GM21717 (cell line): ENCODE measurements at regions not wholly inside any gene's neighbourhood (a gene's known extent, or its start where the extent isn't known, plus 50 kb on each side); places are given as distances from the start of the nearest gene placed in this dataset.
"Not testable (repeated sequence)": the region's sequence is repeated elsewhere in the genome, so short reads cannot be mapped to it uniquely, and the experiment has no call there.

Experiments used
- ATAC-seq: cut with Tn5 transposase; IDR thresholded peaks from one replicate; pipeline ENCODE4 v1.9.1; 2021; ENCODE audit warnings: mild to moderate bottlenecking, moderate library complexity; ENCODE audit not compliant: unreplicated experiment

DNA sequence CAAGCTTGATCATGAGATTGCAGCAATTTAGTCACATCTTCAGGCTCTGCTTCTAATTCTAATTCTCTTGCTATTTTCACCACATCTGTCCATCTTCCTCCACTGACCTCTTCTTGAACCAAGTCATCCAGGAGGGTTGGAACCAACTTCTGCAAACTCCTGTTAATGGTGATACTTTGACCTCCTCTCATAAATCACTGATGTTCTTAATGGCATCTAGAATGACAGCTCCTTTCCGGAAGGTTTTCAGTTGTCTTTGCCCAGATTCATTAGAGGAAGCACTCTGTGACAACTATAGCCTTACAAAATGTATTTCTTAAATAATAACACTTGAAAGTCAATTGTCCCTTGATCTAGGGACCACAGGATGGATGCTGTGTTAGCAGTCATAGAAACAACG lies 136.2 kb downstream of the IGLL1 start:
- ATAC-seq, result not testable (repeated sequence)

DNA sequence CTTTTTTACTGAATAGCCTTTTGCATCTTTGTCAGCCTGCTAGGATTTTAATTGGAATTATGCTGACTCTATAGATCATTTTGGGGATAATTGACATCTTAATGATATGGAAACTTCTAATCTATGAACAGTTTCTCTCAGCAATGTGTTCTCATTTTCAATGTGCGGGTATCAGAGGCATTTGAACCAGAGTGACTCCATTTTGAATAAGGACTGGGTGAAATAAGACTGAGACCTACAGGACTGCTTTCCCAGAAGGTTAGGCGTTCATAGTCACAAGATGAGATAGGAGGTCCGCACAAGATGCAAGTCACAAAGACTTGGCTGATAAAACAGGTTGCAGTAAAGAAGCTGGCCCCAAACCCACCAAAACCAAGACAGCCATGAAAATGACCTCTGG lies 140.5 kb downstream of the IGLL1 start:
- ATAC-seq, result not testable (repeated sequence)

DNA sequence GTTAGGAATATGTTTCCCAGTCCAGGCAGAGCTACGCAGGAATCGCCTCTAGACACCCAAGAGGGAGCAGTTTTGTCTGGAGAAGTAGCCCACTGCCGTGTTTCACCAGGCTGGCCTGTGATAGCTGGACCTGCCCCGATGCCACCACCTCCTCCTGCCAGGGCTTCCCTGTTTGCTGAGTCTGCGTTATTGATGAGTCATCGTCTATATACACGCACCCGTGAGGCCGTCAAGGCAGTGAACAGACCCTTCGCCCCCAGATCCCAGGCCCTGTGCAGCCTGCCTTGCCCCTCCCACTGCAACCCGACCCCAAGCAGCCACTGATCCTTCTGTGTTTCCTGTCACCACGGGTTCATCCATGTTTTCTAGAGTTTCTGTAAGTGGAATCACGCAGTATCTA lies 141.9 kb downstream of the IGLL1 start:
- no peak for ATAC-seq

DNA sequence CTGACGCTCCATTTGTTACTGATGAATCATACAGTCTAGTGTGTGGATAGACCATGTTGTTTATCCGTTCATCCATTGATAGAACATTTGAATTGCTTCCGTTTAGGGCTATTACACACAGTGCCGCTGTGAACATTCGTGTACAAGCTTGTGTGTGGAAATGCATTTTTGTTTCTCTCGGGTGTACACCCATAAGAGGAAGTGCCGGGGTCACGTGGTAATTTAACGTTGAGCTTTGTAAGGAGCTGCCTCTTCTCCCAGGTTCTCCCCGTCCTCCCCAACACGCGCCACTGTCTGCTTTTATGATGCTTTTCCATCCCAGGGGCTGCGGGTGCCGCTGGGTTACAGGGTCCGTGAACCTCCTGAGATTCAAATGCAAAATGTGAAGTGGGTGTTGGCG lies 142.3 kb downstream of the IGLL1 start:
- no peak for ATAC-seq

DNA sequence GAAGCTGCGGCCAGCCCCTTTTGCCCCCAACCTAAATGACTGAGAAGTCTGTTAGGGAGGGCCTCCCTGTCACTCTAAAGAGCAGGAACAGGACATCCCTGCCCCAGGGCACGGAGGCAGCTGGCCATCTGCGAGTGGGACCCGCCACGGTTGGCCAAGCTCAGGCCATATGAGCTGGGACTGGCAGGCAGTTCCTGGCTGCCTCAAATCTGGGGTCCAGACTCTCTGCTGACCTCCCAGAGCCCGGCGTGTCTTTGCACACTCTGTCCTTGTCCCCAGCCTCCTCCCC lies 143.0 kb downstream of the IGLL1 start:
- not testable (repeated sequence) for ATAC-seq

DNA sequence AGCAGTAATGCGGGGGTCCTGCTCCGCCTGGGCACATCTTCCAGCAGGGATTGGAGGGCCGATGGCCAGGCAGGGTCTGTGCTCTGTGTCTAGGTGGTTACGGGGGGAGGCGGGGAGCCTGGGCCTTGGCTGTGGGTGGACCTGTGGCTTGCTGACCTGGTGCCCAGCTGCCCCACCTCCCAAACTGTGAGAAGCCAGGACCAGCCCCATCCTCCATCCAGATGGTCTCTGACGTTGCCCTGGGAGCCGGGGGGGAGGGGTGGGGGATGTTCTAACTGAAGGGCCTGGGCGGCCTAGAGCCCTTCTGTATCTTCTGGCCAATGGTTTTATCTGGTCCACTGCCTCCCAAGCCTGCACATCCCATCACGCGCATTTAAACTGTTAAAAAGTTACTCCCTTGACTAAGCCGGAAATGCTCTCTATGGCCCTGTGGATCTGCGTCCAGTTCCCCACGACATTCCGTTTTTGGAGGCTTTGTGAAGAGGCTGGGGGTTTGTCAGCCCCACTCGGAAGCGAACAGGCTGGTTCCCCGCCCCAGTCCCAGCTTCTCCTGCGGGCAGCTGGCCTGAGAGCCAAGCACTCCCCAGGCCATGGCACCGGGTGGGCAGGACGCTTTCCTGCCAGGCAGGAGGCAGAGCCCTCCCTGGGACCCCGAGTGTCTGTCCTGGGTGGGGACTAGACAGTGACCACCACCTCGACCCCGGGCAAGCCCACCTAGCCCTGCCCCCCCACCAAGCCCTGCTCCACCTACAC lies 143.6 kb downstream of the IGLL1 start:
- ATAC-seq, result not testable (repeated sequence)

DNA sequence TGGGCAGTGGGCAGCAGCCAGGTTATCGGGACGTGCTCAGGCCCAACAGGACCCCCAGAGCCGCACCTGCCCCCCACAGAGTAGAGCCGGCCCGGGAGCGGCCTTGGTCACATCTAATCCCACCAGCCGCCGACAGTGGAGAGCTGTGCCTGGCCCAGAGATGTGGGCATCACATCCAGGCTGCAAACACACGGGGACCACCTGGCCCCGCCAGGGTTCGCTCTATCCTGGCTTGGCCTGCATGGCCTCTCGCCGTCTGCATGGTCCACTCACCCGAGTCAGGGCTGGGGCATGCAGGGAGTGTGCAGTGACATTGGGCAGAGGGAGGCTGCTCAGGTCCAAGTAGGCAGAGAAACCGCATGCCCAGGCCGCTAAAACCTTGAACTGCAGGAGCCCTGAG lies 144.9 kb downstream of the IGLL1 start:
- ATAC-seq, result not testable (repeated sequence)

DNA sequence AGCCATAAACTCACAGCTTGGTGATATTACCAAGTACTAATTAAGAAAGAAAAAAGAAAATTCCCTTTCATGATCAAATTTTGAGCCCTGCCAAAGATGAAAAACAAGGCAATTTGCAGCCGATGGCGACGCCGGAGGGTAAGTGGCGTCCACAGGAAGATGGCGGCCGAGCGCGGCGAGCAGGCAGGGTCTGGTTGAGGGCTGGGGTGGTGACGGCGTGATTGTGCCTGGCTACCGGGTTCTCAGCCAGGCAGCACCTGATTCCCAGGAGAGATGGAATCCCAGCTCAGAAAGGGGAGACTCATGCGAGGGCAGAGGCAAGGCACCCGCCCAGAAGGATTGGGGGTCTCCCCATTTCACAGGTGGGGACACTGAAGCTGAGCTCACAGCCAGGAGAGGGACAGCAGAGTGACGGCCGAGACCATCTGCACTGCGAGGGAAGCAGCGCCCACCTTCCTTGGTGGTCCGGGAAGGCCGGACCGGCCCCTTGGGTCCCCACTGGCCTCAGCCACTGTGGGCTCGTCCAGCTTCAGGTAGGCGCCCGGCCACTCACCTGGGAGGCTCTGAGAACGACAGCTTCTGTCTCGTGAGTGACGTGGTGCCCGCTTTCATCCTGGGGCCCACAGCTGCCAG lies 145.8 kb downstream of the IGLL1 start:
- not testable (repeated sequence) for ATAC-seq

DNA sequence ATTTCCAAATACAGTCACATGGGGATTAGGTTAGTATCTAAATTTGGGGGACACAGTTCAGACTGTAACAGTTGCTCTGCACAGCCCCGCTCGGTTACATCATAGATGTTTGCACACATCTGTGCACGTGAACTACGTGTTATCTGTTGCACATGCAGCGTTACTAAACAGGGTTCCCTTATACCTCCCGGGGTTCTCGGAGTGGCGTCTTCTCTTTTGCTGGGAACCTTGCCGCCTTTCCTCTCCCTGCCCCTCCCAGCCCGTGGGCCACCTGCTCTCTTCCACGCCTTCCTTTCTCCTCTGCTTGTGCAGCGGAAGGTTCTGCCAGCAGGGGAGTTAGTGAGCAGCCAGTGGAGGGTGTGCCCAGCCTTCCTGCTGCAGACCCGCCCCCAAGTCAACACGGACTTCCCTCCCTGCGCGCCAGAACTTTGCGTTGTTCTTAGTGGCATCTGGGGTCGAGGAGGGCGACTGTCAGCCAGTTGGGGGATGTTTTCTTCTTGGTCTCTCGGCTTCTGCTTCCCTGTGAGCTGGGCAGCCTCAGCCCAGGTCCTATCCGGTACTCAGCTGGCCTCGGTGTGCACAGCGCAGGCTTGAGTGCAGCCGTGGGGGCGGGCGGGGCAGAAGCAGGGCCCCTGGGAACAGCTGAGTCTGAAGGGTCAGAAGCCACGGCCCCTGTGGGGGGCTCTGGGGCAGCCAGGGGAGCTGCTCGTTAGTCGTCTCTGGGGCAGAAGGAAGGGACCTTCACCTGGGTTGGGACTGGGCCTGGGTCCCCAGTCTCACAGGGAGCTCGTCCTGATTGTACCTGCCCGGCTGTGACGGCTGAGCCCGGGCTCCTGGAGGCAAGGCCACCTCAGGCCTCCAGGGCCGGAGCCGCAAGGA lies 146.7 kb downstream of the IGLL1 start:
- ATAC-seq, result not testable (repeated sequence)

DNA sequence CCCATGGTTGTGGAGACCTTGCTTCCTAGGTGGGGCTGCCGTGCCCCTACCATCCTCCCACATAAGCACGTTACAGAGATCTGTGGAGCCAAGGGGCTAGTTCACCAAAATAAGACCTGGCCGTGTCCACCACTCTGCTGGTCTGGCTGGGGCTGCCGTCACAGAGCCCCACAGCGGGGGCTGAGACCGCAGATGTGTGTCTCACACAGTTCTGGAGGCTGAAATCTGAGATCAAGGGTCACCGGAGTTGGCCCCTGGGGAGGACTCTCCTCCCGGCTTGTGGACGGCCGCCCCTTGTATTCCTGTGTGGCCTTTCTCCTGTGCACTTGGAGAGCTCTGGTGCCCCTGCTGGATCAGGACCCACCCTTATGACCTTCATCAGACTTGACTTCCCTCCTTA lies 147.4 kb downstream of the IGLL1 start:
- not testable (repeated sequence) for ATAC-seq

DNA sequence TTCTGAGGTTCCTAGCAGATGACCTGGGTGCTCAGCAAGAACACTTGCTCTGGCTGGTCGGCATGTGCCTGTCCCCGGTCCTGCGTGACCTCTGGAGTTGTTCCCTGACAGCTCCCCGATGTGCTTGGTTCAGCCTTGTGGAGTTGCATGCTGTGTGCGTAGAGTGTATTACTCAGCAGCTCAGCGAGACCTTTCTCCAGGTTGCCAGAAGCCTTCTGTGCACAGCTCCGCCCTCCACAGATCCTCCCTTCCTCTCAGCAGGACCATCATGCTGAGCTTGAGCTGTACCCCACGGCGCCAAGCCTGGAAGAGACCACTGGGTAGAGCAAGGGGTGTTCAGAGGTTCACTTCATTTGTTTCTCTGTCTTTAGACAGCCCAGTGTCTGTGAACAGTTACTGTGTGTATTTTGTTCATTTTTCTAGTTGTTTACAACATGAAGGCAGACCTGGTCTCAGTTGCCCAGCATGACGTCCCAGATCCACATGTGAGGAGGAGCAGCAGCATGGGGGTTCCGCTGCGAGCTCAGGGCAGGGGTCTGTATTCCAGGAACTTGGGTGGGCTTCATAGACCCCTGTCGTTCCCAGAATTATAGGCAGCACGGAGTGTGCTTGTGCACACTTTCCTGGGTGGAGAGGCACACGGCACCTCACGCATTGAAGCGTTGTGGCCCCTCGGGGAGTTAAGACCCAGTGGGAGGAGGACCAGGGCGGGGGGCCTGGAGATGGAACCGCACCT lies 148.6 kb downstream of the IGLL1 start:
- no peak for ATAC-seq

DNA sequence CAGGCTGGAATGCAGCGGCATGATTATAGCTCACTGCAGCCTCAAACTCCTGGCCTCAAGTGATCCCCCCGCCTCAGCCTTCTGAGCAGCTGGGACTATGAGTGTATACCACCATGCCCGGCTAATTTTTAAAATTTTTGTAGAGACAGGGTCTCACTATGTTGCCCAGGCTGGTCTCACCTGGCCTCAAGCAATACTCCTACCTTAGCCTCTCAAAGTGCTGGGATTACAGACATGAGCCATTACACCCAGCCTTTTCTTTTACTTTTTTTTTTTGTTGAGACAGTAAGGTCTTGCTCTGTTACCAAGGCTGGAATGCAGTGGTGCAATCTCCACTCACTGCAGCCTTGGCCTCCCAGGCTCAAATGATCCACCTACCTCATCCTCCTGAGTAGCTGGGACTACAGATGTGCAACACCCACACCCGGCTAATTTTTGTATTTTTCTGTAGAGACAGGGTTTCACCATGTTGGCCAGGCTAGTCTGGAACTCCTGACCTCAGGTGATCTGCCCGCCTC lies 155.5 kb downstream of the IGLL1 start:
- not testable (repeated sequence) for ATAC-seq

DNA sequence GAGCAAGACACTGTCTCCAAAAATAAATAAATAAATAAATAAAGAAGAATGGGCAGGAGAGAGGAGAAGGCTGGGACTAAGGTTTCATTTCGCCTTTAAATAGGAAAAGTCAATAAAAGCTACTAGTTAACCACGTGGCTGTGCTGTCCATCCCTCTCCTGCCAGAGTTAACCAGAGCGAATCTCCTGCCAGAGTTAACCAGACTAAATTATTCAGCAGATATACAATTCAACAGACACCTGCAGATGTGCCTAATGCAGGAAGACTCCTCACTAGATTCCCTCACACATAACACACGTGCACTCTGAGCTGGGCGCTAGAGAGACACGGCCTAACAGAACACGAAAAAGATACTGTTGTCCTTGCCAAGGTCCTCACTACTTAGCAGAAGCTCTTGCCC lies 156.1 kb downstream of the IGLL1 start:
- no peak for ATAC-seq

DNA sequence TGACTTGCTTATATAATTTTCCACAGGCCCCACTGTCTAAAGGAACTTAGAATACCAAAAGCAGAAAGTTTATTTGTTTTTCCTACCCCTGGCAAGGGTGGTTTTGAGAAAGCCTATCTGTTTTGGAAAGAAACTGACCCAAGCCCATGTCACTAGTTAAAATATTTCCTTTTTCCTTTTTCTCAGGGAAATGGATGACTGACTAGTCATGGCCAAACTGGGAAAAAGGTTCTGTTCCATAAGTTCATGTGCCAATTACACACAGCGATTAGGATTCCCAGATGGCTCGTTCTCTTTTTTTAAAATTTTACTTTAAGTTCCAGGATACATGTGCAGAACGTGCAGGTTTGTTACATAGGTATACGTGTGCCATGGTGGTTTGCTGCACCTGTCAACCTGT lies 157.8 kb downstream of the IGLL1 start:
- not testable (repeated sequence) for ATAC-seq

DNA sequence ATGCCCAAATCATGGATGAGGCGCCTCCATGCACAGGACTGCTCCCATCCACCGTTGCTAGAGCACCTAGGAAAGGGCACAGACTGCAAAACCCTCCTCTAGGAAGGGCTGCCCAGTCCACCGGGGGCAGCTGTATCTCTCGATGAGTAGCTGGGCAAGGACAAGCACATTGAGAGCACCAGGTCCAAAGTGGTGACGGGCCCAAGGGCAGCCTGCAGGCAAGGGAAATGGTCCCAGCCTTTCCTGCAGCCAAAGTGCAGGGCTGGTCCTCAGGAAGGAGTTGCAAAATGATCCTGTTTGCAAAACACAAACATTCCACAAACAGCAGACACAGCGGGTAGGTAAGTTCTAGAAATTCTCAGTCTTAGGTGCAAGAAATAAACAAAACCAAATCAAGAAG lies 158.8 kb downstream of the IGLL1 start:
- not testable (repeated sequence) for ATAC-seq

DNA sequence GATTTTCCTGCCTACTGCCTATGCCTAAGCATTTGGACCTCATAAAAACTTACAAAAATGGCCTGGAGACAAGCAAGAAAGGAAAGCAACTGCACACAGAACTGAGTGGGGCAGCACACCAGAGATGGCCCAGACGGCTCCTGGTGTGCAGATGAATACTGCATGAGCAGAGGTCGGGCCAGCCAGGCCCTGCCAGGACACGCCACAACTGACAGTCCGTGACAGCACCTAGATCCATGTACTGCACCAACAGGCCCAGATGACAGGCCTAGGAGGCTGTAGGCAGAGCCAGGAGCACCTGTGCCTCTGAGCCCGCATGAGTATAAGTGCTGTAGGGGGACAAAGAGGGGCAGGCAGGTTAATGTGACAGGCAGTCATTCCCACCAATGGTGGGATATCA lies 160.2 kb downstream of the IGLL1 start:
- ATAC-seq, result no peak

DNA sequence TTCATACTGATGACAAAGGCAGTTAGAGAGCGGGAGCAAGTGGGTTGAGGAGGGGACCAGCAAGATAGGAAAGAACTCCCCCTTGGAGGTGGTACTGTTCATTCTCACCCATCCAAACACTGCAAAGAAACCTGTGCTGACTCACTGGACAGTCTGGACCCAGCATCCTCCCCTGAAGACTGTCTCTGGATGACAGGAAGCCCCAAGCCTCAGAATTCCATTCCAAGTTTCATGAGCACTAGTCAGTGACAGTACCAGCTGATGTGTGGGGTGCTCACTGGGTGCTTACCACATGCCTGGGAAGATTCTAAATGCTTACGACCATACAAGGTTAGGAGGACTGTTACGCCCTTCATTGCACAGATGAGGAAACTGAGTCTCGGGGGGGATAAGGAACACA lies 160.9 kb downstream of the IGLL1 start:
- ATAC-seq, result no peak

DNA sequence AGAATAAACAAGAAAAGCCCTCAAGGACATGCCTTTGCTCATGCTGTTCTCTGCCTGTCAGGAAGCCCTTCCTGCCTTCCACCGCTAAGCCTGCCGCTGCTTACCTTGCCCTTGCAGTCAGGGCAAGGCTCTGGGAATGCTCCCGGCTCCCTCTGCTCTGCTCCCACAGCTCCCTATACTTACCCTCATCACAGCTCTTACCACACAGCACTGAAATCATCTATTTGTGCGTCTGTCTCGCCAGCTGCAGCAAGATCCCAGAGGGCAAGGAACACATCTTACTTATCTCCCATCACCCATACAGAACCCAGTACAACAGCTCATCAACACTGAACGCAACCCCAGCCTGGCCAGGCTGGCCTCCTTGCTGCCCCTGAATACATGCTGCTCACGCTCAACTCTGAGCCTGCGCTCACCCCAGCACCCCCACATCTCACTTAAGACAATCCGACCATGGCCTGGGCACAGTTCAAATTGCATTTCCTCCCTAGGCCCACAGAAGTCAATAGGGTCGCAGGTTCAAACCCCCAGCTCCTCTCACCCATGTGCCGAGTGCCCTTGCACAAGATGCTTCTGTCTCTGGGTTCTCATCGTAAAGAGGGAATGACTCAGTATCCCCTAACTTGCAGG lies 161.8 kb downstream of the IGLL1 start:
- no peak for ATAC-seq

DNA sequence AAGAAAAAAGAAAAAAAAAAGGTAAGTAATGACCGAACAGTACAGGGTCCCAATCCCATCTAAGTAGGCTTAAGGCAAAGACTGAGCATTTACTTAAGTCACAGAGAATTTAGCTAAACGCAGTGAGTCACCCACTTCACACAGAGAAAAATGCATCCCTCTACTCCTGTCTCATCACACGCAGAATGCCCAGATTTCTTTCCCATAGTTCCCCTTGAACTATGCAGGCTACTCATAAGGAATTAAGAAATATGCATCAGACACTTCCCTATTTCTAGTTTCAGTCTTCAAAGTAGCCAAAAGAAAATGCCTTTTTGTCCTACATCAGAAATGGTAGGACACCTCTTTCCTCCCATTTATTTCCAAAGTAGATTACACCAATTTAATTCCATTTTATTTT lies 162.8 kb downstream of the IGLL1 start:
- not testable (repeated sequence) for ATAC-seq

DNA sequence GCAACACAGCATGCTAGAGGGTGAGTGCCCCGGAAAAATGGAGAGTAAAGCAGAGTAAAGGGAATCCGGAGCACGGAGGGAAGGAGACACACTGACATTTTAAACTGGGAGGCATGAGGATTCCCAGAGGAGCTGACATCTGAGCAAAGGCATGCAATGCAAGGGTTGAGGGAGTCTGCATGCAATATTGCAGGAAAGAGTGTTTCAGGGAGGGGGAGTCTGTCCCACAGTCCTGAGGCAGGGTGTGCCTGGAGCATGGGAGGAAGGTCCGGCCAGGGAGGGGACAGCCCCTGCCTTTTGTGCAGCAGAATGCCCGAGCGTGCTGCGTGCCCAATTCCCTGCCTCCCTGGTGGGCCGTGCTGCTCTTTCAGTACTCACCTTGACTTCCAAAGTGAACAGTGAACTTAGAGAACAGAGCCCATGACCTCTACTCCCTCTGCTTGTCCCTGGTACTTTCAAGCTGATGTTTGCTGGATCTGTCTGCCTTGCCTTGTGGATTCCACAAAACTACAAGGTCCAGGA lies 163.9 kb downstream of the IGLL1 start:
- not testable (repeated sequence) for ATAC-seq
